GM19240 (cell line): ENCODE measurements at regions not wholly inside any gene's neighbourhood (a gene's known extent, or its start where the extent isn't known, plus 50 kb on each side); places are given as distances from the start of the nearest gene placed in this dataset.

Source experiments
- DNase-seq: peaks from one replicate; pipeline ENCODE4 v3.0.0; 2011; ENCODE audit warnings: low spot score; ENCODE audit not compliant: insufficient read length

GRCh38 chr6:108734271-108734922 is 113.8 kb upstream of the ARMC2 start:
- DNase-seq: no peak

GRCh38 chr6:108735310-108736001 is 112.8 kb upstream of the ARMC2 start:
- DNase-seq: no peak

- no peak for DNase-seq
Observed at GRCh38 chr6:108736002-108736361, 112.2 kb upstream of the ARMC2 start.

GRCh38 chr6:108736832-108737231 is 111.4 kb upstream of the ARMC2 start:
- DNase-seq: no peak

GRCh38 chr6:108737594-108738546 is 110.4 kb upstream of the ARMC2 start:
- no peak for DNase-seq

GRCh38 chr6:108738684-108739416 is 109.4 kb upstream of the ARMC2 start:
- DNase-seq: no peak

GRCh38 chr6:108739496-108740330 is 108.5 kb upstream of the ARMC2 start:
- DNase-seq: no peak

- DNase-seq: no peak
Observed at GRCh38 chr6:108741331-108741989, 106.8 kb upstream of the ARMC2 start.

GRCh38 chr6:108742041-108742440 is 106.2 kb upstream of the ARMC2 start:
- no peak for DNase-seq

- no peak for DNase-seq
Observed at GRCh38 chr6:108744244-108744972, 103.8 kb upstream of the ARMC2 start.

- DNase-seq: no peak
Observed at GRCh38 chr6:108744996-108745395, 103.2 kb upstream of the ARMC2 start.

- DNase-seq: no peak
Observed at GRCh38 chr6:108745664-108746336, 102.4 kb upstream of the ARMC2 start.

- DNase-seq: no peak
Observed at GRCh38 chr6:108746366-108746765, 101.9 kb upstream of the ARMC2 start.

GRCh38 chr6:108746836-108747575 is 101.2 kb upstream of the ARMC2 start:
- no peak for DNase-seq

GRCh38 chr6:108748055-108748454 is 100.2 kb upstream of the ARMC2 start:
- DNase-seq: no peak

GRCh38 chr6:108748959-108749358 is 99.3 kb upstream of the ARMC2 start:
- no peak for DNase-seq

GRCh38 chr6:108750801-108751200 is 97.4 kb upstream of the ARMC2 start:
- no peak for DNase-seq

- DNase-seq: no peak
Observed at GRCh38 chr6:108751282-108751681, 96.9 kb upstream of the ARMC2 start.
